Dermis microvascular lymphatic vessel endothelial cell (primary cell): ENCODE measurements at regions not wholly inside any gene's neighbourhood (a gene's known extent, or its start where the extent isn't known, plus 50 kb on each side); places are given as distances from the start of the nearest gene placed in this dataset.
"Not testable (repeated sequence)": the region's sequence is repeated elsewhere in the genome, so short reads cannot be mapped to it uniquely, and the experiment has no call there.

Source experiments
- DNase-seq, 2 donors: peaks; one replicate each; pipeline versions ENCODE4 v3.0.0 to v3.0.0-alpha.2; 2010; ENCODE audit warnings: low read depth in 2 of 2

DNA sequence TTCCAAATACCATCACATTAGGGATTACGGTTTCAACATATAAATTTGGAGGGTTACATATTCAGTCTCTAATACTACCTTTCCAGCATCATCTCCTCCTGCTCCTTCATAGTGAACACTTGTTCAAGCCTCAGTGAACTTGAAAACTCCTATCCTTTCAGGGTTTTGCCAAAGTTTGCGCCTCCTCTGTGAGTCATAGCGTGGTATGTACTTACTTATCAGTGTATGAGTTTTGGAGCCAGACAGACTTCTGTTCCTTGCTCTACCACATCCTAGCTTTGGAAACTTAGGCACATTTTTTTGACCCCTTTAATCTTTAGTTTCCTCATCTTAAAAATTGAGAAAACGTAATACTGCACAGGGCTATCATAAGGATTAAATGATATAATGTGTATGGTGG is 160.1 kb upstream of the ZC3H12C start:
- DNase-seq = no peak

GRCh38 chr11:109934151-109934550 is 159.0 kb upstream of the ZC3H12C start:
- DNase-seq = no peak

DNA sequence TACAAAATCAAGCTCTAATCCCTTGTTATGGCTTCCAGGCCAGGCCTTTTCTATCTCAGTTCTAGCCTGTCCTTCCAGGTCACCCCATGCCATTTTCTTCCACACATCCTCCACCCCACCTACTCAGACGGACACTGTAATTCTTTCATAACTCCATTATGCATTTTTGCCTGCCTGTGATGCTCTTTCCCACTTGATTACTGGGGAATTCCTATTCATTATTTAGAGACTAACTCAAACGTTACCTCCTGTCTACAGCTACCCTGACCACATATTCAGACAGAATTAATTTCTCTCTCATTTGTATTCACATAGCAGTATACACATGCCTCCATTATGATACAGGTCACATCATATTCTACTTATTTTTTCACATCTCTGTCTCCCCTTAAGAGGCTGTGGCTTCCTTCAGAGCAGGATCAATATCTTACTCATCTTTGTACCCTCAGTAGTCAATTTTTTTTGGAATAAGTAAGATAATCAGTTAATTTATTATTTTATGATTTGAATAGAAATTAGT is 156.5 kb upstream of the ZC3H12C start:
- DNase-seq = no peak

GRCh38 chr11:109937968-109938367 is 155.2 kb upstream of the ZC3H12C start:
- DNase-seq = no peak

DNA sequence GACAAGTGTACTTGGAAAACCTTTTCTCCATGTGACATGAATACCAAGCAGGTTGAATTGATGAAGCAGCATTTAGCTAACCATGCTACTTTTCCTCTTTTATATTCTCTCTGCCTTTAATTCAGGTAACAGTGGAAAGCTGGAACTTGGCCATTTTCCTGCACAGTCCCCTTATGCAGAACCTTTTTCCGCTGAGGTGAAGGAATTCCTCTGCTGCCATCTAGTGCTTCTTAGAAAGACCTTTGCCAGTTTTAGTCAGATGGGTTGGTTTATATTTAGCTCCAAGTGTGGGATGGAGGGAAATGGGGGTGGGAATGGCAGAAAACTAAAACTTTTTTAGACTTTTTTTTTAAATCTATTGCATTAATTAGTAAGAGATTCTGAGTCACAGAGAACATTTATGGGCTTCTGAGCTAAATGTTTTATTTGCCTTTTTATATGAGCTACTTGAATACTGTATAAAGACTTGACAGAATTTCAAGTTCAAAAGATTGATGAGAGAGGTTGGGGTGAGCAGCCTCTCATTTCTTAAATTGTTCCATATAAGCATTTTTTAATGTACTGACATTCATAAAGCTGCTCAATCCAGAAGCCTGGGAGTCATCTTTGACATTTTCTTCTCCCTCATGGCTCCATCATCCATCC is 153.9 kb upstream of the ZC3H12C start:
- peak; percentile 83 to 87 for DNase-seq

DNA sequence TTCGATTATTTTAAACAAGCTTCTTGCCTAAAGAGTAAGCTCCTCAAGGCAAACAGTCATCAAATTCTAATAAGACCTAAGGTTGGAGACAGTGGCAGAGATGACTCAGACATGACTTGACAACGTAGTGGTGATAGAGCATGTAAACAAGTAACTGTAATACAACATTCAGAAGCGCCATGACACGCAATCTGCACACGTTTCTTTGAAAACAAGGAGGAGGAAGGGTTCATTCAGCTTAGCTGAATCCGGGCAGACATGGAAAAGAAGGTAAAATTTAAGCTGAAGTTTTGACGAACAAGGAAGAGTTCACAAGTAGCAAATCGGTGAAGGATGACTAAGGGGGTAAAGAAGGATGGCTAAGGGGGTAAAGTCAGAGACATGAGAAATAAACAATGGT is 152.4 kb upstream of the ZC3H12C start:
- peak in 1 of 2 donors; percentile 50 for DNase-seq

GRCh38 chr11:109945626-109946321 is 147.4 kb upstream of the ZC3H12C start:
- no peak for DNase-seq

GRCh38 chr11:109946322-109946846 is 146.8 kb upstream of the ZC3H12C start:
- peak; percentile 91 to 95 for DNase-seq

DNA sequence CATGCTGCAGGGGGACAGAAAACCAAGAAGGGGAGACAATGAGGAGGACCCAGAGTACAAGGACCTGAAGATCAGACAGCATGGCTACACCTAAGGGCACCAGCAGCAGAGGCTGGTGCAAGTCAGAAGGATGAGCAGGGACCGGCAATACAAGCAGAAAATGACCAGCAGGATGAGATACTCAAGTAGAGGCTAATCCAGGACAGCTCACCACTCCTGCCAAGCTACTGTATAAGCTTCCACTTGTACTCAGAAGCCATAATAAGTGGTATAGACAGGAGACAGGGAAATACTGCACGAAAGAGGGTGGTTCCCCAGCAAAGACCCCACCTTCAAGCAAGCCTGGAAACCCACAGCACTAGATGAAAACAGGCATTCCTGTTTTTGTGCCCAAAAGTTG is 138.7 kb upstream of the ZC3H12C start:
- no peak for DNase-seq

DNA sequence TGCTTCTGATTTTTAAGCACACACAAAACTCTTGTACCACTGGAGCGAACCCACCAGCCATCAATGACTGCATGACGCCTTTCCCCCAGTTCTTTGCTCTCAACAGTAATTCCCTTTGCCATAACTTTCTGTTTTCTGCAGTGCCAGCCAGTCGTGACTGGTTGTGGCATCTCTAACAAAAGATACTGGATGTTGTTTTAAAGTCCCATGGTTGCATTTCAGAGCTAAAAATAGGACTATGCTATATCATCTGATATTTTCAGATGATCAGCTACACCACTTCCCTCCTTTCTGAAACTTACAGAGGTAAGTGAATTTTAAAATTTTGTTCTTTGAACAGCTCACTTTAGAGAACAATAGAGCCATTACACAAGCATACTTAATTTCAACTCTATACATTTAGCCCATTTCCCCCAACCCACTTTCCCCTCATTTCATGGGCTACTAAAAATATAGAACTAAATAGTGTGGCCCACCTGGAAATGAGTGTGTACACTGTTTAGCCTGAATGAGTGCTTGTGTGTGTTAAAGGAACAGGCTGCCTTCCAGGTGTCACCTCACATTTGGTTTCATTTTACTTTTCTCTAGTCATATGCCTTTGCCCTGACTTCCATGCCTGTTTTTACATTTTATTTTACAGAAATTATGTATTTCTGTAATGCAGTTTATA is 136.9 kb upstream of the ZC3H12C start:
- DNase-seq = no peak

DNA sequence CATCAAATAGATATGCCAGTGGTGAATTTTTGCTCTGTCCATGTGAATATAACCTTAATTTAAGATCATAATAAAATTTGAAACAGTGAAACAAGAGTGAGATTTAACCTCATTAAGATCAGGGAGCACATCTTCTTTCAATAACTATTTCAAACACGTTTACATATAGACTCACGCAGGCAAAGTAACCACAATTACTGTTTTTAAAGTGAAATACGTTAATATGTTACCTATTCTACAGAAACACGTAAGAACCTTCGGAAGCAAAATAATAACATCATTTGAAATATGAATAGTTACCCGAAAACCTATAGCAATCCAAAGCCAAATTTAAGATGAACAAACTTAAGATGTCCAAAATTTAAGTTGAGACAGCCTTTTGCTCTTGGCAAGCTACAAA is 136.2 kb upstream of the ZC3H12C start:
- DNase-seq = no peak

GRCh38 chr11:109957601-109958000 is 135.6 kb upstream of the ZC3H12C start:
- no peak for DNase-seq

GRCh38 chr11:109958131-109958820 is 134.9 kb upstream of the ZC3H12C start:
- DNase-seq = no peak

- DNase-seq = no peak
Observed at GRCh38 chr11:109958821-109959166, 134.4 kb upstream of the ZC3H12C start.

DNA sequence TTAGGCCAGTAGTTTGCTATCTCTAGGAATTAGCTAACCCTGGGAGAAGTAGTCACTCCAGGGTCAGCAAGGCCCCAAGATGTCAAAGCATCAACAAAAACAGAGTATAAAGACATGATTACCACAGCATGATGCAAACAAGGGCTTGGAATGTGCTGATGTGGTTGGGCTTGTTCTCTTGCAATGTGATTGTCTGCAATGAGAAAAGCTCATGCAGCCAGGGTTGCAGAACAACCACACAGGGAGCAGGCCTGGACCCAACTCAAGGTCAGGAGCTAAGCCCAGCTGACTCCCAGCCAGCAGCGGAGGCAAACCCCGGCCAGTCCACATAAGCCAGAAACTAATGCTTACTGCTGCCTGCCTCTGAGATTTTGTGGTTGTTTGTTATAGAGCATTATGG is 132.4 kb upstream of the ZC3H12C start:
- no peak for DNase-seq

GRCh38 chr11:109961261-109961660 is 131.9 kb upstream of the ZC3H12C start:
- DNase-seq = no peak

DNA sequence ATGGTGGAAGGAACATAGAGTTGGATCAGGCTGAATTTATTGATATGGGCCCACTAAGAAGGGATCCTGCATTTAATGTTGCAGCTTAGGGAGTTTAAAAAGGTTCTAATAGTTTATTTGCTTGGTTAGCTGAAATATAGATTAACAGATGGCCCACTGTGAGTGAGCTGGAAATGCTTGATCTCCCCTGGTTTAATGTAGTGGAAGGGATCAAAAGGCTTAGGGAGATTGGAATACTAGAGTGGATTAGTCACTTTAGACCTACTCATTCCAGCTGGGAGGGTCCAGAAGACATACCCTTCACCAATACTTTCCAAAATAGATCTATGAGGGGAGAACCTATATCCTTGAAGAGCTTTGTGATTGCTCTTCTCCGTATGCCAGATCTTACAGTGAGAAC is 130.1 kb upstream of the ZC3H12C start:
- no peak for DNase-seq

GRCh38 chr11:109964487-109964886 is 128.7 kb upstream of the ZC3H12C start:
- DNase-seq = no peak

- not testable (repeated sequence) for DNase-seq
Observed at GRCh38 chr11:109965445-109965844, 127.7 kb upstream of the ZC3H12C start.

DNA sequence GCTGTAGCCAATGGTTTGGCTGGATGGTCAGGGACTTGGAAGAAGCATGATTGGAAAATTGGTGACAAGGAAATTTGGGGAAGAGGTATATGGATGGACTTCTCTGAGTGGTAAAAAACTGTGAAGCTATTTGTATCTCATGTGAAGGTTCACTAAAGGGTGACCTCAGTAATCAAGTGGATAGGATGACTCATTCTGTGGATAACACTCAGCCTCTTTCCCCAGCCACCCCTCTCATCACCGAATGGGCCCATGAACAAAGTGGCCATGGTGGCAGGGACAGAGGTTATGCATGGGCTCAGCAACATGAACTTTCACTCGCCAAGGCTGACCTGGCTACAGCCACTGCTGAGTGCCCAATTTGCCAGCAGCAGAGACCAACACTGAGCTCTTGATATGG is 127.3 kb upstream of the ZC3H12C start:
- DNase-seq = not testable (repeated sequence)

- not testable (repeated sequence) for DNase-seq
Observed at GRCh38 chr11:109967136-109967535, 126.1 kb upstream of the ZC3H12C start.

DNA sequence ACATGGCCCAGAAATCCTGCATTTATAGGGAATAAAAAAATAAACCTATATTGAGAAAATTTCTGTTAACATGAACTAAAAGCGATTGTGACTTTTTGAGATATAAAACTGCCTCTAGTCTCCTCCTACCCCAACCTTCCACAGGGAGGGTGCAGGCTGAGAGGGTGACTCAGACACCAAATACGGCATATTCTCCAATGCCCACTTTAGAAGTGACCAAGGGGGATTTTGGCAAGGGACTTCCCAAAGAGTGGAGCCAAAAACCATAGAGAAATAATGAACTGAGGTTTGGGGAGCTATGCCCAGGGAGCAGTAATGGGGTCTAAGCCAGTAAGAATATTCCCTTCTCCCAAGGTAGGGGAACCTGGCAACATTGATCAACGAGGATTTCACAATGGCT is 124.9 kb upstream of the ZC3H12C start:
- no peak for DNase-seq
